GM19328 (cell line): ENCODE measurements at regions not wholly inside any gene's neighbourhood (a gene's known extent, or its start where the extent isn't known, plus 50 kb on each side); places are given as distances from the start of the nearest gene placed in this dataset.
"Not testable (repeated sequence)": the region's sequence is repeated elsewhere in the genome, so short reads cannot be mapped to it uniquely, and the experiment has no call there.

Source experiments
- ATAC-seq: cut with Tn5 transposase; IDR thresholded peaks from one replicate; pipeline ENCODE4 v1.9.1; 2021; ENCODE audit warnings: mild to moderate bottlenecking, moderate library complexity; ENCODE audit not compliant: unreplicated experiment

DNA sequence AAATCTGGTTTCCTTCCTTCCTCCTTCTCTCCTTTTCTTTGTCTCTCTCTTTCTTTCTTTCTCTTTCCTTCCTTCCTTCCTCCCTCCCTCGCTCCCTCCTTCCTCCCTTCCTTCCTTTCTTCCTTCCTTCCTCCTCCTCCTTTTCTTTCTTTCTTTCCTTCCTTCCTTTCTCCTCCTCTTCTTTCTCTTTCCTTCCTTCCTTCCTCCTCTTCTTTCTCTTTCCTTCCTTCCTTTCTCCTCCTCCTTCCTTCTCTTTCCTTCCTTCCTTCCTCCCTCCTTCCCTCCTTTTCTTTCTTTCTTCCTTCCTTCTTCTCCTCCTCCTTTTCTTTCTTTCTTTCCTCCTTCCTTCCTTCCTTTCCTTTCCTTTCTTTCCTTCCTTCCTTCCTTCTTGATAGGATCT lies 61.2 kb downstream of the VIP start:
- ATAC-seq: no peak

DNA sequence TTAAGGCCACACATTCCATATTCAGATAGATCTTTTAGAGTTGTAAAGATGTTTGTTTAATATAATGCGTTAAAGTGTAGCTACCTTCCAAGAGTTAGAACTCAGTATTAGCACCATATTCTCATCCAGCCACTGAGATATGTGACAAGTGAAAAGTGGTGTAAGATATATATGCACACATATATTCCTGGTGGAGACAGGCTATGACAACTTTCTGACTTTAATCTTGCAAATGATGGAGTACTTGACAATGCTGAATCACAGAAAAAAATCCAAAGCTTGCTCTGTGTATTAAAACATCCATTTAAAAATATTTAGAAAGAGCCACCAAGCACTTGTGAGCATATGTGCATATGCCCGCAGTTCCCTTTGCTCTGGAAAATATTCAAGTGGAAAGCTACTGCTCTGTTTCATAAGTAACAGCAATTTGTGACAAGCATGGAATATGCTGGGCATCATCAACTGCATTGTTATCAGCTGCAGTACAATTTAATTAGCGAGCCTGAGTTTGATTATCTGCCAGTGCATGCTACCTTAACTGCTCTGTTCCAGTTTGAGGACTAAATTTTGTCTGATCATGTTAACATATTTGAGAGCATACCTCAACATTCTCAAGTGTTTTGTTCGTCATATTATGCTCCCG lies 64.8 kb downstream of the VIP start:
- ATAC-seq: no peak

DNA sequence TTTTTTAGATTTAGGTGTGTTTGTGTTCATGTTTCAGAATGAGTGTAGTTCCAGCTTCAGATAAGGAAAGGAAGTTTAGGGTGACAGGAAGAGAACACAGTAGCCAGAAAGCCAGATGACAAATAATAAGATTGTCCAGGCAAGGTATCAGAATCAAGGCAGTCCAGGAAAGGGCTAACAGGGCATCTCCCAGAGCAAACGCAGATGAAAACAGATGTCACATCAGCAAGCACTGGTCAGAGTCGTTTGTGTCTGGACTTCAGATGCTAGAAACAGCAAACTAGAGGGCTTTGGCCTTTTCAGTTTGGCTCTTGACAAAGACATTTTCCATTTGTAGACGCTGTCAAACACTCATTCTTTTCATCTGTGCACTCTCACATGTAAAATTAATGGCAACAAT lies 65.5 kb downstream of the VIP start:
- no peak for ATAC-seq

DNA sequence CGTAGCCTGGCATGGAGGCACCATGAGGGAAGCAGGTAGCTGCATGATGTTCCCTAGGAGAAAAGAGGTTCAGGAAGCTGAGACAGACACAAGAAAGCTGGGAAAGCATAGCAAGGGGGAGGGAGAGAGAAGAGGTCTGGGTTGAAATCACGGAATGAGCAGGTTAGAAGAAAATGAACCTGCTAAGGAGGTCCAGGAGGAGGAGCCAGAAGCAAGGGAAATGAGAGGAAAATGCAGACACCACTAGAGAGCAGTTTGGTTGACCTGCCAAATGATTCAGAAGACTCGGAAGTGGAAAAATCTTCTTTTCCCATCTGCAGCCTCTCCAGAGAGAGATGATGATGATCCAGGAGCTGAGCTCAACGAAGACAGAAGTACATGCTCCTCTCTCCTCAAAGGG lies 70.9 kb downstream of the VIP start:
- ATAC-seq: no peak

DNA sequence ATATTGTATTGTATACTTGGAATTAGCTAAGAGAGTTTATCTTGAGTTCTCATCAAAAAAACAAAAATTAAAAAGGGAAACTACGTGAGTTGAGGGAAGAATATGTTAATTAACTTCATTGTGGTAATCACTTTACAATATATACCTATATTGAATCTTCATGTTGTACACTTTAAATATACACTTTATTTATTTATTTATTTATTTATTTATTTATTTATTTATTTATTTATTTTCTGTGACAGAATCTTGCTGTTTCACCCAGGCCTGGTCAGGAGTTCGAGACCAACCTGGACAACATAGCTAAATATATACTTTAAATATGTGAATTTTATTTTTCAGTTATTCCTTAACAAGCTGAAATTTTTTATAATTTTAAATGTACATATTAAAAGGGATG lies 74.1 kb downstream of the VIP start:
- no peak for ATAC-seq

DNA sequence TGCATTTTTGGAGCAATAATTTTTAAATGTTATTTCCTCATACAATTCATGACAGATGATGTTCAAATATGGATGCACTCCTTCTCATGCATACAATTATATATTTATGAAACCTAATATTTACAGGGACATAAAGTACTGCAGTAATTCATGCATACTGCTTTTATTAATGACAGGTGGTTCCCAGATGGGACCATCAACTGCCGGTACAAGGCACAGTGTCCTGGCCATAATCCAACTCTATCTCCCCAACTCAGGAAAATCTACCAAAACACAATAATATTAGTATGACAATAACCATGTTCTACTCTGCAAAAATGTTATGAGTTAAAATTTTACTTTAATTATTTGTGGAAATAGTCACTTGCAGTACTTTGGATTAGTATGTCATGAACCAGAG lies 77.8 kb downstream of the VIP start:
- no peak for ATAC-seq

DNA sequence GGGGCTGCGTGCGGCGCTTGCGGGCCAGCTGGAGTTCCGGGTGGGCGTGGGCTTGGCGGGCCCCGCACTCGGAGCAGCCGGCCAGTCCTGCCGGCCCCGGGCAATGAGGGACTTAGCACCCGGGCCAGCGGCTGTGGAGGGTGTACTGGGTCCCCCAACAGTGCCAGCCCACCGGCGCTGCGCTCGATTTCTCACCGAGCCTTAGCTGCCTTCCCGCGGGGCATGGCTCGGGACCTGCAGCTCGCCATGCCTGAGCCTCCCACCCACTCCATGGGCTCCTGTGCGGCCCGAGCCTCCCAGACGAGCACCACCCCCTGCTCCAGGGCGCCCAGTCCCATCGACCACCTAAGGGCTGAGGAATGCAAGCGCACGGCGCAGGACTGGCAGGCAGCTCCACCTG lies 83.8 kb downstream of the VIP start:
- not testable (repeated sequence) for ATAC-seq

DNA sequence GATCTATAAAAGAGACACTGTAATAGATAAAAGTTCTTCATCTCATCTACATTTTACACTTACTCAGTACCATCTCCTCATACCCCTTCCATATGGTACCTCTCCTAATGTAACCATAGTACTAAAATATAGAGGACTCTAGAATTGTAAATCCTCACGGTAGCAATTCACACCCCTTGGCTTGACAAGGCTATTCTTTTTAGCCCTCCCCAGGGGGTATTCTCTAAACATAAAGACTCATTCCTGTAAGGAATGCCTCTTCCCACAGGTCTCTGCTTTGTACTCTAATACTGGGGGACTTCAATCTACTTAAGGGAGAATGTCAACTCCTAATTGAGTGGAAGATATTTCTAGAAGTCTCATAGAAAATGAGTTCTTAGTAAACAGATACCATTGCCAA lies 85.9 kb downstream of the VIP start:
- no peak for ATAC-seq

DNA sequence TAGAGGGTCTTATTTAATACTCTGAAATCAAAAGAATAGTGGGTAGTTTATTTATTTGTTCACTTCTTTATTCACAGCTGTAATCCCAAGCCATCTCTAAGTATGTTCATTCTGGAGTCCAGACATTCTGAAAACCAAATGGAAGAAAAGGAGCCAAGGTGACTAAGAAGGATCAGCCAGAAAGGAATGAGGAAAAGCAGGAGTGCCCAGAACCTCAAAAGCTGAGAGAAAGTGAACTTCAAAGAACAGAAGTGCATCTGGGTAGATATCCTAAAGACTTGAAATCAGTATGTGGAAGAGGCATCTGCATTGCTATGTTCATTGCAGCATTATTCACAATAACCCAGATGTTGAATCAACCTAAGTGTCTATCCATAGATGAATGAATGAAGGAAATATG lies 94.8 kb downstream of the VIP start:
- no peak for ATAC-seq

DNA sequence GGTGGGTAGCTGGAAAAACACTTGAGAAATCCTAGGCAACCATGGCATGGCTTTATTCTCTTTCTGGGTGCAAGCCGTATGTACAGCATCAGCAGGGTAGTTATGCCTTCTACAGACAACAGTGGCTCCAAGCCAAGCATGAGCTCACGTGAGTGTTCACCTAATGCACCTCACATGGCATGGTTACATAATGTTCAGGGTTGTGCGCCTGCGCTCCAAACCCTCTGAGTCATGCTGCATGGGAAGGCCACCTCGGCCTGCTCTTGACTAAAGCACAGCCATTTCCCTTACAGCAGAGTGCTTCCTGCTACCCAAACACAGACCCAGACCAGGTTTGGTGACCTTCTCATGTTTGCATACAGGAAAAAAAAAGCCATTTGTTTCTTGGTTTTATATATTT lies 96.2 kb downstream of the VIP start:
- ATAC-seq: no peak

DNA sequence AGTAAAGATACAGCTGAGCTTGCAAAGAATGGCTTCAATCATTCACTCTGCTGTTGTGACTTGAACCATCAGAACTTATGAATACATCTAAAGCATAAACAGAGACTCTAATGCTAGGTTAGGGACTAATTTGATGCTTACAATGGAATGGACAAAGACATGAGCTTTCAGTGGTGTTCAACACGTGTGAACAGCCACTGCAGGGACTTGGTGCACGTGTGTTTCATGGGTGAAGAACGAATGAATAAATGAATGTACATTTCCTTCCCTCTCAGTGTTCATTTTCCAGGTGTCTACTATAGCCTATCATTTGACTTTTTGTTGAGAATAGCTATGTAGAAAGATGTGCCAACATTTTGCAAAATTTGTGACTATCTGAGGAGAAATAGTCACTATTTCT lies 98.3 kb downstream of the VIP start:
- no peak for ATAC-seq

DNA sequence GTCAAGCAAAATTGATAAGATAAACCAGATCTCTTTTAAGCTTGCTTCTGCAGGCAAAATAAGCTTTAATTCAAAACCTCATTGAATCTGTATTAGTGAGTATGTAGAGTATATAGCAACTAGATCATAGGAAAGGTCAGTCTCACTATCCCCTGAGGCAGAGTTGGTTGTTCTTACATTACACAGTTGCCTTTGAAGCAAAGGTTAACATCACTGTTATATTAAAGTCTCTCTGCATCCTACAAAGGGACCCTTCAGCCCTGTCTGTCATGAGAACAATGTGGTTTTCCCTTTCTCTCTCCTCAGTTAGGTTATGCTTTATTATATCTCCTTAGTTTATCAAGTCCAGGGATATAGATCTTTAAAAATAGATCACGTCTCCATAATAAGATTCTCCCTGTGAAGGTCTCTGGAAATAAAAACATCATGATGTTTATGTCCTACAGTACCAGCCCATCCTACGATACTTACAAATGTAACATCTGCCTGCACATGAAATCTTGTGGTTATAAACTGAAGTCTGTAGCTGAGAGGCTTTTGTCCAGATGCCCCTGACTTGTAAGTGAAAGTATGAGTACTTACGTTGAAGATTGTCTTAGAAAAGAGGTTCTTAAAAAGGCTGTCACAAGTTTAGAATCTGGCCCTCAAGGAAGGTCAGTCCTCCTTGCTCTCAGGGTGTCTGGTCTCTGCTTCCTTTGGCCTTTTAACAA lies 103.6 kb downstream of the VIP start:
- ATAC-seq: no peak

DNA sequence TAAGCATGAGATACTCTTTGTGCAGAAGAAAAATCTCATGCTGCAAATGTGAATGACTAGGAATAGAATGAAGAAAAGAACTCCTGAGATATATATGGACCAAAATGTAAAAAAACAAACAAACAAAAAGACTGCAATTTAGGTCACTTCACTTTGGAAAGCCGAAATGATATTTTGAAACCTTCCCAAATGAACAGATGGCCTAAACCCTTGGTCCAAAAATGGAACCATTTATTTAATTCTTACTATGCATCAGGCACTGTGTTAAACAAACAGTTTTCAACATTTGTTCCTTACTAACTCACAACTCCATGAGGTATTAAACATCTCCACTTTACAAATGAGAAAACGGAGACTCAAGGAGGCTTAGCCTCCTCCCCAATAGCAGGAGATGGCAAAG lies 107.5 kb downstream of the VIP start:
- no peak for ATAC-seq

DNA sequence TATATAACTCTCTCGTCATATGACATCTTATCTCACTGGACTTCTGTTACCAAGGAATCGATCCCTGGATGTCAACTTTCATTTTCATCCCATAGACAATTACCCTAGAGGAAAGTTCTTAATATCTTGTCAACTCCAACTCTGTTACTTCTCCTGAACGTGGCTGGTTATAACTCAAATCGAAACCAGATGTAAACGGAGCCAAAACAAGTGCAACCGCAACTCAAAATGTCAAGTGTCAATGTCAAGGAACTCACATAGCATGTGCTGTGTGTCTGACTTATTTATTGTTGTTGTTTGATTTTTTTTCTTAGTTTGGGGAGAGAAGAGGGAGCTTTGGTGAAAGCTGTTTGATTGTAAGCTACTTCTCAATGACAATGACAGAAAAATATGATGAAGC lies 108.6 kb downstream of the VIP start:
- no peak for ATAC-seq

DNA sequence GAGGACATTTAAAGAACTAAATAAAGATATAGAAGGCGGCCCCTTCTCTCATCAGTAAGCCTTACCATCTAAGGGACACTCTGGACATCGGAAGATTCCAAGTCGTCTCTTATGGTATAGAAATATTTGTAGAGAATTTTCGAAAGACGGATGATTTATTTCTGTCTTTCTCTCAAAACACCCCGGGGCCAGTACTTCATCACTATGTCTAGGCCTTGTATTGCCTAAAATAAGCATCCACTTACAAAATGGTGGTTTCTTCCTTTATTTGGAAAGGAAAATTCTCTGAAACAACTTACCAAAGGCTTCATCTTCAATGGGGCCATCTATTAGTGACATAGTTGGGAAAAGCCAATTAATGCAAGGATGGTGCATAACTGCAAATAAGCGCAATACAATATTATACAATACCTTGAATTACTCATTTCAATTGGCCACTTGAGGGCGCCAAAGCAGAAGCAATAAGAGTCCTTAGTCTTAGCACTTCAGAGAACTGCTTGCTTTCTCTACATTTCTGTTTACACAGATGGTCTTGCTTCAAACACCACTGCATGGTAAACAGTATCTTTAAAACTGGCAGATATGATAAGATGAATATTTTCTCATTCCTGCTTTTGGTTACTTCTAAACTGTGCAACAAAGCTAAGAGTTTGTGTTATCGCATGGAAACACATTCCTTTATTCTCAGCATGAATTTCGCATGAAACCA lies 113.2 kb downstream of the VIP start:
- peak; percentile 82 for ATAC-seq

DNA sequence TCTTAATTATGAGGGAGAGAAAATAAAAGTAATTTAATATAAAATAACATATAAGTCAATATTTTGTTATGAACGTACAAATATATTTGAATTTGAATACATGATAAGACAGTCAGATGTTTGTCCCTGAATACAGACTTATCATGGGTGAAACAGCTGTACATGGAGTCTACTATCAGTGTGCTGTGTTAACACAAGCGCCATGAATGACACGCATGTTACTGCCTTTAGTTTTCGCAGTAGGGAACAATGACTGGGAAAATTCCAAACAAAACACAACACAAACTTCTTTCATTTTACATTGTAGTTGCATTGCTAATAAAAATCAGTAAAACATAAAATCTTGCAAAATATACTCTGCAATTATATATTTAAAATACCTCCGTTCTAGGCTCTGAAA lies 108.6 kb downstream of the FBXO5 start:
- no peak for ATAC-seq

DNA sequence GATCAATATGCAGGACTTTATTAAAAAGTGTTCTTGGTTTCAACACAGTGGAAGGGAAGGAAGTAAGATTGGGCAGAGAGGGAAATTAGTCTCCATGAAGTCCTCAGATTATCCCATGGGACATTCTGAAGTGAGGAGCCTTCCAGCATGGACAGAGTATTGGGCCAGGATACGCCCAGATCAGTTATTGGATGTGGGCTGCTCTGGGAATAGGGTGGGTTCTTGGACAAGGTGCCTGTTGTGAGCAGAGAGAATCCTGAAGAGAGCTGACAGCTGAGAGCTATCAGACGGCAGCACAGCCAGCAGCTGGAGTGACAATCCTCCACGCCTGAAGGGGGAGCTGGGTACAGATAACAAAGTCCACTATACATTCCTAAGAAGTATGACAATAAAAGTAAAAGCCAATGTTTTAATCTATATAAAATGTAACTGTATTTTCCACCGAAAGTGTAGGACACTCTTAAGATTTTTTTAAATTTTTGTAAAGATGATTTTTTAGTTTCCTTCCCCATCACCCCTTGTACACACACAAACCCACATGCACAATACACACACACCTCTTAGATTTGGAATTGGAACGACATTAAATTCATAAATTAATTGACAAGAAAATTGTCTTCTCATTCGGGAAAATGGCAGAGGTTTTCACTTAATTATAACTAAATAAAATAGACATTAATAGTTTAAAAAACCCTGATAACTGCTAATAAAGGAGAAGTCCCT lies 107.8 kb downstream of the FBXO5 start:
- ATAC-seq: no peak

DNA sequence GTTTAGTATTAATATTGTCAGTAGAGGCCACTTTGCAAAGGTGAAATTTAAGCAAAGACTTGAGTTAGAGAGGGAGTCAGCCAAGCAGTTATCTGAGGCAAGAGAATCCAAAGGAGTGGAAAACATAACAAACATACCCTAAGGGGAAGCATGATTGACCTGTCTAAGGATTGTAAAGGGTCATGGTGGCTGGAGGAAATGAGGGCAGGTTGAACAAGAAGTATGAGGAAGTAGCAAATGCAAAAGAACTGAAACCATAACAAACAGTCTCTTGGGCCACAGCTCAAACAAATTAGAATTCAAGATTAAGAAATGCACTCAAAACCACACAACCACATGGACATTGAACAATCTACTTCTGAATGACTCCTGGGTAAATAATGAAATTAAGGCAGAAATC lies 103.2 kb downstream of the FBXO5 start:
- no peak for ATAC-seq

DNA sequence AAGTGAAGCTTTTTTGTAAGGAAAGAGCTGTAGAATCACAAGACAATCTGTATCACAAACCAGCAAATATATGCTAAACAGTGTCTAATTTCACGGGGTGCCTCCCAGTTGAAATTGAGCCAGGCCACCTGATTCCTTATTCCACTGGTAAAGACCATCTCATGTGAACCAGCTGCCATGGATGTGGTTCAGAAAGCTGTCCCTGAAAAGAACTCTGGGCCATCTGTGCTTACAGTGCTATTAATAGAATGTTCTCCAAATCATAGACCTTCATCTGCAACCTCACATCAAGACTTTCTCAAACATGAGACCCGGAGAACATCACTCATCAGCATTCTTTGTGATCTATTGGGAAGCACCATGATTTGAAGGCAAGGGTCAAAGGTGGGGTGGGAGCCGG lies 89.7 kb downstream of the FBXO5 start:
- ATAC-seq: no peak

DNA sequence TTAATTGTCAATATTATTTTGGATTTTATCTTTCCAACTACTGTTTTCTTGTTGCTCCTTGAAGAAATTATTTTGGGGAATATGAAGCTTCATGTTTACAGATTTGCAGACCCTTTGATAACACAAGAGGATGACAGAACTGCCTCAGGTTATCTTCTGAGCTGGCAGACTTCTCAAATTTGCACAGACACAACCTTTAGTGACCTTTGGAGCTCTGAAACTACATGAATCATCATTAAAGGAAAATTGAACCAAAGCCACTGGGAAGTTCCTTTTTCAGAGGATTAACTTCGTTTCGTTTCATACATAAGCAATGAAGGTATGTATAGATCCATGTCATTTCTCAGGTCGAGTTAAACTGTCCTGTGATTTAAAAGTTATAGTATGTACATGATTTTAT lies 85.9 kb downstream of the FBXO5 start:
- ATAC-seq: no peak

DNA sequence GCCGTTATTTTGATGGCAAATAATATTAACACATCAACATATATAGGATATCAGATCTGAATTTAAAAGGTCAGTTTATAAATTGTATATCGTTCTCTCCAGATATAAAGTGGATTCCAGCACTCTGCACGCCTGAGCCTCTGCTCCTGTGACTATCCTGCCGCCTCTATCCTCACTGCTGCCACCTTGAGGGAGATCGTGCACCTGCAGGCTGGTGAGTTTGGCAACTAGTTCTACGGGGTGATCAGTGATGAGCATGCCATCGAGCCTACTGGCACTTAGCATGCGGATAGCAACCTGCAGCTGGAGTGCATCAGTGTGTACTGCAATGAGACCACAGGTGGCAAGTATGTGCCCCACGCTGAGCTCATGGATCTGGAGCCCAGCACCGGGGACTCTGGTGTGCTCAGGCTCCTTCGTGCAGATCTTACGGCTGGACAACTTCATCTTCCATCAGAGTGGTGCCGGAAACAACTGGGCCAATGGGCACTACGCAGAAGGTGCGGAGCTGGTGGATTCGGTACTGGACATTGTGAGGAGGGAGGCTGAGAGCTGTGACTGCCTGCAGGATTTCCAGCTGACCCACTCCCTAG lies 84.9 kb downstream of the FBXO5 start:
- peak; percentile 98 for ATAC-seq
